NB4 (cell line): ENCODE measurements at regions not wholly inside any gene's neighbourhood (a gene's known extent, or its start where the extent isn't known, plus 50 kb on each side); places are given as distances from the start of the nearest gene placed in this dataset.

Source experiments
- CTCF ChIP-seq: IDR thresholded peaks from one replicate; pipeline ENCODE4 v1.5.1; 2012; ENCODE audit warnings: low read depth, low read length
- MYC ChIP-seq: IDR thresholded peaks from 2 replicates; pipeline ENCODE4 v1.6.1; 2011; ENCODE audit warnings: low read depth, low read length
- POLR2A ChIP-seq: IDR thresholded peaks from 2 replicates; pipeline ENCODE4 v1.6.1; 2011; ENCODE audit warnings: mild to moderate bottlenecking; ENCODE audit not compliant: insufficient read length; ENCODE audit errors: extremely low read depth

- TF ChIP-seq CTCF (no peak), POLR2A (no peak), MYC (no peak)
Measured at GRCh38 chr2:24432735-24433134, 58.3 kb upstream of the NCOA1 start.
